ENCODE measurements at regions not wholly inside any gene's neighbourhood (a gene's known extent, or its start where the extent isn't known, plus 50 kb on each side); places are given as distances from the start of the nearest gene placed in this dataset.

DNA sequence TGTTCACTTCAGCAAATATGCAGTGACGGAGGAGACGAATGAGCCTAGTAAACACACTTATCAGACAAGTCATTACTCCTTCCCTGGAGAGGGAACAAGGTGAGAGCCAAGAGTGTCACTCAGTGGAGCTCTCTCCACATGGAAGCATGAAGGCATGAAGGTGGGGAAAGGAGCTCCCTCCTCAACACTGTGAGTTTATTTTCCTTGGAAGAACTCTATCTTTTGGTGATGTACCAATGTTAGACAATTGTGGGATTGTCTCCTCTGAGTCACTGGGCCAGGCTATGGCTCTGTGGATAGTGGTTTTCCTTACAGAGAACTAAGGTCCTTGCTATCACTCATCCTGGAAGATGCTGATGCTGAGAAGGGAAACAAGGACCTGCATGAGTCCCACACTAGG, 200.2 kb downstream of the CPEB2 start:
- TF ChIP-seq POLR2A (IDR thresholded peaks at IDR 0.05) (no peak), CTCF (IDR thresholded peaks at IDR 0.05) (no peak)

Data from body of pancreas (tissue), 4 donors.